GM12878 (cell line): ENCODE measurements at regions not wholly inside any gene's neighbourhood (a gene's known extent, or its start where the extent isn't known, plus 50 kb on each side); places are given as distances from the start of the nearest gene placed in this dataset.

Source experiments
- ATAC-seq: fragments of 200-7000 bp; cut with Tn5 transposase; 3 replicates; pipeline ENCODE4 v1.9.1; 2020; ENCODE audit warnings: mild to moderate bottlenecking, moderate library complexity
- BruUV-seq: library from RNA; stranded (reverse); fragments of 400-500 nt; replicated peaks from 2 replicates; lab custom pipeline; 2021; lab: Mats Ljungman, UMichigan
- CTCF ChIA-PET: fragments of 300-600 bp; sonication (Branson Sonifier 250); formaldehyde crosslinking; extraction: SDS; loops from one replicate; lab custom pipeline; 2021; ENCODE audit warnings: inconsistent platforms; lab: Yijun Ruan, JAX
- POLR2A ChIA-PET: fragments of 350-600 bp; formaldehyde crosslinking; extraction: SDS; loops from one replicate; lab custom pipeline; 2021; ENCODE audit warnings: inconsistent platforms; lab: Charles Lee
- RAD21 ChIA-PET: fragments of 300-600 bp; sonication (Branson Sonifier 250); formaldehyde crosslinking; loops from one replicate; lab custom pipeline; 2023; ENCODE audit warnings: antibody characterized with exemption; ENCODE audit not compliant: unreplicated experiment; lab: Charles Lee
- SMC1A ChIA-PET: fragments of 300-600 bp; sonication (Branson Sonifier 250); formaldehyde crosslinking; loops from one replicate; lab custom pipeline; 2023; ENCODE audit not compliant: unreplicated experiment, uncharacterized antibody; lab: Charles Lee
- DNase-seq: peaks from one replicate; pipeline ENCODE4 v3.0.0-alpha.2; 2011; ENCODE audit warnings: low read depth, low spot score
- FAIRE-seq: peaks from 3 replicates; lab custom pipeline; 2011; peaks lifted over from hg19 to GRCh38; lab: Jason Lieb, UNC
- H2AFZ ChIP-seq: 2 replicates; pipeline ENCODE4 v1.6.0; 2011; ENCODE audit warnings: low read depth, low read length, control low read depth; ENCODE audit not compliant: control insufficient read depth
- H3K27ac ChIP-seq: 2 replicates; pipeline ENCODE4 v1.5.1; 2011; ENCODE audit warnings: control low read depth; ENCODE audit not compliant: control insufficient read depth, insufficient read depth
- H3K27me3 ChIP-seq, 2 experiments: replicated peaks in 1 of 2; 2 replicates each; pipeline versions ENCODE4 v1.6.0 to v1.6.1; 2011; ENCODE audit warnings: low read length in 1 of 2; ENCODE audit not compliant: control insufficient read depth in 2 of 2, insufficient read depth in 2 of 2
- H3K36me3 ChIP-seq, 2 experiments: 2 replicates each; pipeline ENCODE4 v1.5.1; 2011; ENCODE audit warnings: low read length in 1 of 2; ENCODE audit not compliant: control insufficient read depth in 2 of 2, insufficient read depth in 2 of 2
- H3K4me1 ChIP-seq: 2 replicates; pipeline ENCODE4 v1.6.1; 2011; ENCODE audit warnings: mild to moderate bottlenecking, low read length, moderate library complexity, mixed read lengths; ENCODE audit not compliant: control insufficient read depth, insufficient read depth
- H3K4me2 ChIP-seq: 2 replicates; pipeline ENCODE4 v1.6.0; 2011; ENCODE audit warnings: control low read depth; ENCODE audit not compliant: control insufficient read depth, insufficient read depth
- H3K4me3 ChIP-seq: fragments of 200-600 bp; sonication (generic); 2 replicates; pipeline ENCODE4 v1.5.1; 2016
- H3K79me2 ChIP-seq: 2 replicates; pipeline ENCODE4 v1.6.0; 2011; ENCODE audit warnings: low read length; ENCODE audit not compliant: control insufficient read depth, insufficient read depth
- H3K9ac ChIP-seq: 2 replicates; pipeline ENCODE4 v1.8.0; 2011; ENCODE audit warnings: low read length, control low read depth, mixed read lengths; ENCODE audit not compliant: control insufficient read depth, insufficient read depth
- H3K9me3 ChIP-seq: replicated peaks from 3 replicates; pipeline ENCODE4 v1.5.1; 2011; ENCODE audit warnings: mild to moderate bottlenecking, low read length; ENCODE audit not compliant: control insufficient read depth, insufficient read depth
- H4K20me1 ChIP-seq: 2 replicates; pipeline ENCODE4 v1.6.0; 2011; ENCODE audit not compliant: control insufficient read depth, insufficient read depth
- CREB1 ChIP-seq: IDR thresholded peaks from 2 replicates; pipeline ENCODE4 v1.6.1; 2012; ENCODE audit warnings: low read depth, mild to moderate bottlenecking, inconsistent platforms
- NFXL1 ChIP-seq: fragments of 450-650 bp; IDR thresholded peaks from 2 replicates; pipeline ENCODE4 v1.6.1; 2017; ENCODE audit warnings: antibody characterized with exemption, mild to moderate bottlenecking, borderline replicate concordance
- NR2C2 ChIP-seq: IDR thresholded peaks from 2 replicates; pipeline ENCODE4 v1.6.1; 2011; ENCODE audit warnings: borderline replicate concordance, low read depth; ENCODE audit not compliant: control insufficient read depth, insufficient read length
- TARDBP ChIP-seq: IDR thresholded peaks from 2 replicates; pipeline ENCODE4 v1.6.1; 2016; ENCODE audit warnings: borderline replicate concordance
- ZBTB11 ChIP-seq: fragments of 450-650 bp; formaldehyde crosslinking; IDR thresholded peaks from 2 replicates; pipeline ENCODE4 v1.5.0; 2022; ENCODE audit warnings: mild to moderate bottlenecking, missing genetic modification characterization
- WGBS: methylation state at CpG from one replicate; pipeline ENCODE4 v1.1.6; 2016; ENCODE audit warnings: low lambda C conversion rate; ENCODE audit not compliant: insufficient replicate concordance, insufficient coverage; ENCODE audit errors: missing lambda C conversion rate; 5-methylcytosine and 5-hydroxymethylcytosine counted together
- in situ Hi-C: fragments of 300-500 bp; cut with MboI; formaldehyde crosslinking; loops from 9 replicates; pipeline ENCODE4 v1.14.3; 2018; ENCODE audit warnings: mixed read lengths
- intact Hi-C: fragments of 100-400 bp; cut with micrococcal nuclease; formaldehyde crosslinking; loops from one replicate; pipeline ENCODE4 v1.14.2; 2022; ENCODE audit not compliant: unreplicated experiment
- TF ChIP-seq, protein P1 (sequence below): IDR thresholded peaks from 2 replicates; pipeline ENCODE4 v1.6.1; 2011; ENCODE audit warnings: low read depth, low read length, improper control_type of control experiment, borderline replicate concordance

GRCh38 chr1:172905452-172905851 lies 145.3 kb downstream of the TNFSF18 start:
- H3K79me2 ChIP-seq, result no peaks in the 10 kb centered on the region
- ChIA-PET POLR2A (no interaction called here), SMC1A (interaction anchor here (0.9 to 1.5 kb wide), 2 partner anchors 10 to 299 kb away, joined by 3 to 7 read pairs; no protein-coding TSS in a partner anchor), CTCF (interaction anchor here (0.6 to 1.1 kb wide), 3 partner anchors 9 to 1046 kb away, joined by 3 read pairs; no protein-coding TSS in a partner anchor), RAD21 (no interaction called here)
- no peaks in the 10 kb centered on the region; the same call in 2 of the 3 replicates for H3K9me3 ChIP-seq
- no peak overlapping the region for H3K27ac ChIP-seq
- intact Hi-C loops (no loop called here), in situ Hi-C loops (no loop called here)
- TF ChIP-seq ZBTB11 (CRISPR knock-in tag), result no peak
- TF ChIP-seq TARDBP, result no peak
- TF ChIP-seq NFXL1, result no peak
- TF ChIP-seq, protein P1, sequence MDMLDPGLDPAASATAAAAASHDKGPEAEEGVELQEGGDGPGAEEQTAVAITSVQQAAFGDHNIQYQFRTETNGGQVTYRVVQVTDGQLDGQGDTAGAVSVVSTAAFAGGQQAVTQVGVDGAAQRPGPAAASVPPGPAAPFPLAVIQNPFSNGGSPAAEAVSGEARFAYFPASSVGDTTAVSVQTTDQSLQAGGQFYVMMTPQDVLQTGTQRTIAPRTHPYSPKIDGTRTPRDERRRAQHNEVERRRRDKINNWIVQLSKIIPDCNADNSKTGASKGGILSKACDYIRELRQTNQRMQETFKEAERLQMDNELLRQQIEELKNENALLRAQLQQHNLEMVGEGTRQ, result no peak
- TF ChIP-seq NR2C2, result no peak
- no peak for TF ChIP-seq CREB1
- ATAC-seq (no peak), DNase-seq (no peak), FAIRE-seq (no peak)
- H2AFZ ChIP-seq, result no peak overlapping the region
- H3K27me3 ChIP-seq, result peaks cover 0 to 7% of the 10 kb centered on the region in 2 experiments; a peak in 1 of 4 replicates
- H3K9ac ChIP-seq, result no peak overlapping the region
- 0% methylated on average over 2 of the region's 2 CpGs for WGBS
- no peaks in the 10 kb centered on the region for H3K4me1 ChIP-seq
- H3K36me3 ChIP-seq, result no peaks in the 10 kb centered on the region
- H4K20me1 ChIP-seq, result no peaks in the 10 kb centered on the region
- H3K4me3 ChIP-seq, result no peak overlapping the region
- no peak overlapping the region for H3K4me2 ChIP-seq
- no TSS peak for BruUV-seq
